Activated B cell treated with CpG ODN at 0.5 μM for 24 hours (primary cell): ENCODE measurements at regions not wholly inside any gene's neighbourhood (a gene's known extent, or its start where the extent isn't known, plus 50 kb on each side); places are given as distances from the start of the nearest gene placed in this dataset.

Experiments
- ATAC-seq: fragments of 200-7000 bp; cut with Tn5 transposase; one replicate; pipeline ENCODE4 v1.10.0; 2021; ENCODE audit warnings: low read depth, mild to moderate bottlenecking, moderate library complexity
- CTCF ChIA-PET: fragments of 350-600 bp; sonication (Branson Sonifier 250); formaldehyde crosslinking; loops from one replicate; lab custom pipeline; 2021; ENCODE audit warnings: antibody characterized with exemption; lab: Charles Lee
- POLR2A ChIA-PET: fragments of 350-600 bp; sonication (Branson Sonifier 250); formaldehyde crosslinking; loops from one replicate; lab custom pipeline; 2021; ENCODE audit warnings: antibody characterized with exemption; lab: Charles Lee
- DNase-seq: peaks from one replicate; pipeline ENCODE4 v3.0.0; 2022
- H3K27ac Mint-ChIP-seq: one replicate; pipeline ENCODE4 v1.8.0; 2020; ENCODE audit warnings: mixed read lengths
- H3K27me3 Mint-ChIP-seq: one replicate; pipeline ENCODE4 v1.8.0; 2021; ENCODE audit warnings: mixed read lengths
- H3K36me3 Mint-ChIP-seq: one replicate; pipeline ENCODE4 v1.8.0; 2021; ENCODE audit warnings: low read depth, mixed read lengths
- H3K4me1 Mint-ChIP-seq: one replicate; pipeline ENCODE4 v1.8.0; 2021; ENCODE audit warnings: mixed read lengths
- H3K4me3 Mint-ChIP-seq: one replicate; pipeline ENCODE4 v1.8.0; 2020; ENCODE audit warnings: mild to moderate bottlenecking, mixed read lengths
- H3K9me3 Mint-ChIP-seq: one replicate; pipeline ENCODE4 v1.8.0; 2020; ENCODE audit warnings: mixed read lengths
- CTCF ChIP-seq: fragments of 200-600 bp; IDR thresholded peaks from one replicate; pipeline ENCODE4 v1.8.0; 2022; ENCODE audit warnings: antibody characterized with exemption, mild to moderate bottlenecking
- intact Hi-C: fragments of 100-400 bp; cut with micrococcal nuclease; formaldehyde crosslinking; loops from one replicate; pipeline ENCODE4 v1.15.1; 2024

GRCh38 chr20:52755744-52756143 lies 216.4 kb upstream of the TSHZ2 start:
- POLR2A ChIA-PET: no interaction called here
- CTCF ChIA-PET: no interaction called here
- no peak overlapping the region for H3K27ac Mint-ChIP-seq
- no peaks in the 10 kb centered on the region for H3K4me1 Mint-ChIP-seq
- intact Hi-C loops: no loop called here
- TF ChIP-seq CTCF: no peak
- DNase-seq: no peak
- no peak overlapping the region for H3K4me3 Mint-ChIP-seq
- no peaks in the 10 kb centered on the region for H3K36me3 Mint-ChIP-seq
- ATAC-seq: no peak
- H3K27me3 Mint-ChIP-seq: peaks cover 2% of the 10 kb centered on the region
- H3K9me3 Mint-ChIP-seq: peaks cover 8% of the 10 kb centered on the region

- Mint-ChIP-seq H3K36me3 (no peaks in the 10 kb centered on the region), H3K4me1 (no peaks in the 10 kb centered on the region), H3K4me3 (no peak overlapping the region), H3K27me3 (peaks cover 2% of the 10 kb centered on the region), H3K9me3 (peaks cover 8% of the 10 kb centered on the region), H3K27ac (no peak overlapping the region)
- ATAC-seq: no peak
- TF ChIP-seq CTCF: no peak
- POLR2A ChIA-PET: no interaction called here
- DNase-seq: no peak
- CTCF ChIA-PET: no interaction called here
- intact Hi-C loops: no loop called here
Observed at GRCh38 chr20:52754366-52754765, 217.8 kb upstream of the TSHZ2 start.

- CTCF ChIA-PET: no interaction called here
- TF ChIP-seq CTCF: no peak
- intact Hi-C loops: no loop called here
- no peak for ATAC-seq
- peaks cover 8% of the 10 kb centered on the region for H3K9me3 Mint-ChIP-seq
- DNase-seq: no peak
- H3K4me3 Mint-ChIP-seq: no peak overlapping the region
- POLR2A ChIA-PET: no interaction called here
- no peak overlapping the region for H3K27ac Mint-ChIP-seq
- no peaks in the 10 kb centered on the region for H3K4me1 Mint-ChIP-seq
- H3K36me3 Mint-ChIP-seq: no peaks in the 10 kb centered on the region
- peaks cover 2% of the 10 kb centered on the region for H3K27me3 Mint-ChIP-seq
Observed at GRCh38 chr20:52752023-52752422, 220.1 kb upstream of the TSHZ2 start.

- ChIA-PET POLR2A (no interaction called here), CTCF (no interaction called here)
- Mint-ChIP-seq H3K4me1 (no peaks in the 10 kb centered on the region), H3K9me3 (peaks cover 8% of the 10 kb centered on the region), H3K4me3 (no peak overlapping the region), H3K27me3 (peaks cover 2% of the 10 kb centered on the region), H3K36me3 (no peaks in the 10 kb centered on the region), H3K27ac (no peak overlapping the region)
- TF ChIP-seq CTCF: no peak
- ATAC-seq (no peak), DNase-seq (no peak)
- intact Hi-C loops: no loop called here
Observed at GRCh38 chr20:52751571-52751970, 220.6 kb upstream of the TSHZ2 start.

- ATAC-seq (no peak), DNase-seq (no peak)
- Mint-ChIP-seq H3K9me3 (peaks cover 8% of the 10 kb centered on the region), H3K36me3 (no peaks in the 10 kb centered on the region), H3K4me1 (no peaks in the 10 kb centered on the region), H3K27me3 (peaks cover 2% of the 10 kb centered on the region), H3K27ac (no peak overlapping the region), H3K4me3 (no peak overlapping the region)
- ChIA-PET CTCF (no interaction called here), POLR2A (no interaction called here)
- no peak for TF ChIP-seq CTCF
- intact Hi-C loops: no loop called here
Observed at GRCh38 chr20:52749938-52750337, 222.2 kb upstream of the TSHZ2 start.
